Stimulated activated CD8-positive, alpha-beta memory T cell treated with anti-CD3 and anti-CD28 coated beads, Interleukin-15, amount 100 ng/mL, for 48 hours (primary cell): ENCODE measurements at regions not wholly inside any gene's neighbourhood (a gene's known extent, or its start where the extent isn't known, plus 50 kb on each side); places are given as distances from the start of the nearest gene placed in this dataset.

Experiments used
- DNase-seq, 2 donors: peaks; one replicate each; pipeline ENCODE4 v3.0.0-alpha.2; 2020; ENCODE audit warnings: low read depth in 2 of 2

- no peak for DNase-seq
These were observed 150.6 kb upstream of the RAB12 start for GRCh38 chr18:8458546-8459215.

- no peak for DNase-seq
These were observed 148.5 kb upstream of the RAB12 start for GRCh38 chr18:8460748-8461147.

- DNase-seq: no peak
These were observed 147.7 kb upstream of the RAB12 start for GRCh38 chr18:8461544-8461943.

- DNase-seq: no peak
These were observed 146.5 kb upstream of the RAB12 start for GRCh38 chr18:8462651-8463185.

GRCh38 chr18:8463791-8464190 is 145.4 kb upstream of the RAB12 start:
- DNase-seq: no peak

GRCh38 chr18:8468191-8468590 is 141.0 kb upstream of the RAB12 start:
- no peak for DNase-seq

GRCh38 chr18:8468921-8469335 is 140.3 kb upstream of the RAB12 start:
- DNase-seq: no peak

GRCh38 chr18:8469544-8470130 is 139.6 kb upstream of the RAB12 start:
- DNase-seq: no peak

GRCh38 chr18:8471372-8471771 is 137.9 kb upstream of the RAB12 start:
- DNase-seq: no peak

- no peak for DNase-seq
These were observed 134.6 kb upstream of the RAB12 start for GRCh38 chr18:8474661-8475060.

GRCh38 chr18:8477615-8478014 is 131.6 kb upstream of the RAB12 start:
- no peak for DNase-seq

GRCh38 chr18:8478166-8478967 is 130.9 kb upstream of the RAB12 start:
- DNase-seq: peak; percentile 22 to 23

- DNase-seq: no peak
These were observed 130.3 kb upstream of the RAB12 start for GRCh38 chr18:8478968-8479370.

GRCh38 chr18:8479789-8480188 is 129.4 kb upstream of the RAB12 start:
- DNase-seq: no peak

- DNase-seq: no peak
These were observed 128.5 kb upstream of the RAB12 start for GRCh38 chr18:8480506-8481328.

GRCh38 chr18:8484951-8485350 is 124.3 kb upstream of the RAB12 start:
- no peak for DNase-seq

GRCh38 chr18:8489761-8490160 is 119.5 kb upstream of the RAB12 start:
- no peak for DNase-seq

- DNase-seq: no peak
These were observed 117.7 kb upstream of the RAB12 start for GRCh38 chr18:8491516-8491915.

- DNase-seq: no peak
These were observed 116.1 kb upstream of the RAB12 start for GRCh38 chr18:8493141-8493540.

GRCh38 chr18:8496186-8496585 is 113.1 kb upstream of the RAB12 start:
- DNase-seq: no peak

GRCh38 chr18:8498905-8499304 is 110.3 kb upstream of the RAB12 start:
- no peak for DNase-seq
